HUES6 (cell line): ENCODE measurements at regions not wholly inside any gene's neighbourhood (a gene's known extent, or its start where the extent isn't known, plus 50 kb on each side); places are given as distances from the start of the nearest gene placed in this dataset.

Source experiments
- H3K27ac ChIP-seq: 2 replicates; pipeline ENCODE4 v1.7.0; 2013; ENCODE audit warnings: low read depth, mild to moderate bottlenecking, low read length, inconsistent platforms
- H3K27me3 ChIP-seq: 2 replicates; pipeline ENCODE4 v1.6.1; 2013; ENCODE audit warnings: low read length; ENCODE audit not compliant: control insufficient read depth, insufficient read depth
- H3K36me3 ChIP-seq: 2 replicates; pipeline ENCODE4 v1.6.1; 2013; ENCODE audit warnings: low read length; ENCODE audit not compliant: control insufficient read depth, insufficient read depth
- H3K4me1 ChIP-seq: 2 replicates; pipeline ENCODE4 v1.6.1; 2013; ENCODE audit warnings: low read length; ENCODE audit not compliant: control insufficient read depth, insufficient read depth
- H3K4me3 ChIP-seq: 2 replicates; pipeline ENCODE4 v1.5.1; 2013; ENCODE audit warnings: low read depth, low read length
- H3K9ac ChIP-seq: one replicate; pipeline ENCODE4 v1.6.1; 2013; ENCODE audit warnings: mild to moderate bottlenecking, low read length
- H3K9me3 ChIP-seq: 2 replicates; pipeline ENCODE4 v1.6.1; 2013; ENCODE audit warnings: low read depth, low read length; ENCODE audit not compliant: control insufficient read depth, insufficient read depth

- no peak overlapping the region for H3K4me3 ChIP-seq
- H3K36me3 ChIP-seq: no peaks in the 10 kb centered on the region
- peaks cover 6% of the 10 kb centered on the region; the same call in 1 of the 2 replicates for H3K9me3 ChIP-seq
- H3K9ac ChIP-seq: no peak overlapping the region
- H3K27me3 ChIP-seq: no peaks in the 10 kb centered on the region
- peaks cover 24% of the 10 kb centered on the region for H3K4me1 ChIP-seq
- H3K27ac ChIP-seq: no peak overlapping the region
These were observed 173.4 kb downstream of the ANAPC1 start for GRCh38 chr2:111710613-111711012.

- H3K4me3 ChIP-seq: no peak overlapping the region
- no peak overlapping the region for H3K27ac ChIP-seq
- H3K36me3 ChIP-seq: no peaks in the 10 kb centered on the region
- H3K9ac ChIP-seq: no peak overlapping the region
- peaks cover 19% of the 10 kb centered on the region for H3K4me1 ChIP-seq
- no peaks in the 10 kb centered on the region for H3K27me3 ChIP-seq
- peaks cover 6% of the 10 kb centered on the region; the same call in 1 of the 2 replicates for H3K9me3 ChIP-seq
These were observed 172.7 kb downstream of the ANAPC1 start for GRCh38 chr2:111711270-111711669.

GRCh38 chr2:111712361-111712760, 171.6 kb downstream of the ANAPC1 start:
- Histone ChIP-seq H3K27me3 (no peaks in the 10 kb centered on the region), H3K4me1 (peaks cover 14% of the 10 kb centered on the region), H3K27ac (no peak overlapping the region), H3K9me3 (peaks cover 6% of the 10 kb centered on the region; the same call in 1 of the 2 replicates), H3K4me3 (no peak overlapping the region), H3K36me3 (no peaks in the 10 kb centered on the region), H3K9ac (no peak overlapping the region)

DNA sequence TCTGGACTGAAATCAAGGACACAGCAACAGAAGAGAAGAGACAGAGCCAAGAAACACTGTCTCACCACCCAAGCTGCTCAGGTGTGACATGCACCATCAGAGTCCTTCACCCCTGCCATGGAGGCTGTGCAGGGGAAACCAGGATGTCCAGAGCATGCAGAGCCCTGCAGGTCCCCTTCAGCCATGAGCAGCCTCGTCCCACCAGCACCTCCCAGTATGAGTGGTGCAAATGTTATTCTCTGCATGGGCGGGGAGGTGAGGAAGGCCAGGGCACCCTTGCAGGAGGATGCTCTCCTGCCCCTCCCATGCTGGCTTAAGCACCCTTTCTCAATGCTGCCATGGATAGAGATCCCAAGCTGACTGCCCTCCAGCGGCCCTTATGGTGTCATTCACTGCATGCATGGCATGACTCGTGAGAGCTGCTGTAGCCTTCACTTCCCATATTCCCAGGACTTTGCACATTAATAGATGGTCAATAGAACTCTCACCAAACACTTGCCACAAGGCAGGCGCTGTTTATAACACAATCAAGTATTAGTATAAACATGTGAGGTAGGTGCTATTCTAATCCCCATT, 171.0 kb downstream of the ANAPC1 start:
- Histone ChIP-seq H3K9me3 (peaks cover 6% of the 10 kb centered on the region; the same call in 1 of the 2 replicates), H3K27me3 (no peaks in the 10 kb centered on the region), H3K4me3 (no peak overlapping the region), H3K4me1 (peaks cover 14% of the 10 kb centered on the region), H3K27ac (no peak overlapping the region), H3K36me3 (no peaks in the 10 kb centered on the region), H3K9ac (no peak overlapping the region)

DNA sequence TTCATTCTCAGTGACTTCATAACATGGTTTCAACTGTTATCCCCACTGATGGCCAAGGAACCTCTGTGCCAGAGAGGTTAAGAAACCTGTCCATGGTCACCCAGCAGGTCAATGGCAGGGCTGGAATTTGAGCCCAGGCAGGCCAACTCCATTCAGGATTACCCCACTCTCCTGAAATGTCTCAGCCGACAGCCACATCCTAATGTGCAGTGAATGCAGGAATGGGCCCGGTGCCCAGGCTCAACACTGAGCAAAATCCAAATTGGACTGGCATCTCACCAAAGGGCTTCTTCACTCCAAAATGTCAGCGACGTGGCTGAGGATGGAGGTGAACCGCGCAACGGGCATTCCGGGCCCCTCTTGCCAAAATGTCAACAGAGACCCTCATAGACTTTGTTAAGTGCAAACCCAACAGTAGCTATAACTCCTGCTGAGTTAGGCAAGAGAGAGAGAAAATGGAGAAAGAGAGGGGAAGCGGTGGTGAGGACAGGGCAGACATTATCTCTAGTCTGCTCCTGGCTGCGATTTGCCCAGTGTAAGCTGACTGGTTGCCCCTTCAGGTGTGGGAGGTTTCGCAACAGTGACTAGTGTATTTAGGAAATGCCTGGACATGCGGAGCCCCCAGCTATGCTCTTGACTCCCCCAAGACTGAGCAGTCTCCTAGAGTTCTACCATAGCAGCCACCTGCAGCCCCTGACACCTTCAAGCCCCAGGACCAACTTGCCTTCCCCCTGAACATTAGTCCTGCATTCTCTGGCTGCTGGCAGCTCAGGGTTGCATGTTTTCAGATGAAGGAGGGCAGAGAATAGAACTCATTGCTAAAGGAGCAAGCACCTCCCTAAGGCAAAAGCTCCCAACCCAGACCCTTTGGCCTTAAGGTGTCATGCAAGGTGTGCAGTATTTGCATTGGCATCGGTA, 167.7 kb downstream of the ANAPC1 start:
- Histone ChIP-seq H3K27ac (no peak overlapping the region), H3K27me3 (no peaks in the 10 kb centered on the region), H3K9ac (no peak overlapping the region), H3K4me3 (no peak overlapping the region), H3K9me3 (peaks cover 6% of the 10 kb centered on the region; the same call in 1 of the 2 replicates), H3K4me1 (peaks cover 5% of the 10 kb centered on the region), H3K36me3 (no peaks in the 10 kb centered on the region)

DNA sequence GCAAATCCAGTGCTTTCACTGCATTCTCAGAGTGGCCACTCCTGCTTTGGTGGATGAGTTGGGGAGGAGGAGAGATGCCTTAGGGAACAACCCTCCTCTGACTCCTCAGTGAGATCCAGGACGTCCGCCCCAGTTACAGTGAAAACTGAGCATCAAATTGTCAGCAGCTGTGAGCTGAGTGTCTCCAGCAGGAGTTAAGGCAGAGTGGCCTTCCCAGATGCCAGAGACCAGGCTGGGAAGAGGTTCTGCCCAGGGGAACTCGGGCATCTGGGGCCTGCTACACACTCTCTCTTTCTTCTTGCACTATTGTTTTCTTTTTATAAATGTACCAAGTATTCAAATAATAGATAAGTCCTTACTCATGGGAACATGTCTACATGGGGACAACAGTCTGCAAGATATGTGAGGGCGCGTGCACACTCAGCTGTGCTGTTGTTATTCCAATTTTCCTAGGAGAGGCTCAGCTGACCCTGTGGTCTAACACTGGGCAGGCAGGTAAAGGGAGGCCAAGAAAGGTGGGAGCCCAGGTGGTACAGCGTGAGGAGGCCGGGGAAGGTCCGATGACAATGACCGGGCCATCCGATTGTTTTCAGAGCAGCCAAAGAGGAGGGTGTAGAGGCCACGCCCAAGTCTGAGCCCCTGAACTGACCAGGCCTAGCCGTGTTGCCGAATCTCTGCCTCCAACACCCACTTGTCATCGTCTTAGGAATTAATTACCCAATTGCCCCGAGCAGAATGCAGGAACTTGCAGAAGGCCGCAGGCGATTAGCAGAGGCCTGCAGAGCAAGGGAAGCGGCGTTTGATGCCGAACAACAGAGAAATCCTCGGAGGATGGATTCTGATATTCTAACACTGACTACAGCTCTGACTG, 166.9 kb downstream of the ANAPC1 start:
- no peaks in the 10 kb centered on the region for H3K4me1 ChIP-seq
- no peaks in the 10 kb centered on the region for H3K27me3 ChIP-seq
- H3K27ac ChIP-seq: no peak overlapping the region

More for the DNA sequence above, 166.9 kb downstream of the ANAPC1 start:
- H3K9me3 ChIP-seq: peaks cover 2% of the 10 kb centered on the region; the same call in 1 of the 2 replicates
- no peak overlapping the region for H3K9ac ChIP-seq
- no peaks in the 10 kb centered on the region for H3K36me3 ChIP-seq
- no peak overlapping the region for H3K4me3 ChIP-seq
